Liver (tissue), 7 donors: ENCODE measurements at regions not wholly inside any gene's neighbourhood (a gene's known extent, or its start where the extent isn't known, plus 50 kb on each side); places are given as distances from the start of the nearest gene placed in this dataset.

Source experiments
- DNase-seq: peaks from one replicate; pipeline ENCODE4 v3.0.0-alpha.2; 2017; ENCODE audit warnings: low spot score
- H3K27ac ChIP-seq, 2 donors: one replicate each; pipeline ENCODE4 v1.7.0; 2013; ENCODE audit warnings: inconsistent platforms in 2 of 2, low read length in 2 of 2, control low read depth in 1 of 2, low read depth in 1 of 2, mild to moderate bottlenecking in 1 of 2
- H3K27me3 ChIP-seq, 4 donors: one replicate each; pipeline versions ENCODE4 v1.6.1 to v1.7.0; 2013; ENCODE audit warnings: low read length in 3 of 4, inconsistent platforms in 1 of 4, mild to moderate bottlenecking in 1 of 4, moderate library complexity in 1 of 4; ENCODE audit not compliant: control insufficient read depth in 4 of 4, insufficient read depth in 4 of 4
- H3K36me3 ChIP-seq, 4 donors: one replicate each; pipeline versions ENCODE4 v1.6.1 to v1.7.0; 2013; ENCODE audit warnings: low read length in 3 of 4, mild to moderate bottlenecking in 3 of 4, low read depth in 1 of 4, moderate library complexity in 1 of 4; ENCODE audit not compliant: control insufficient read depth in 4 of 4, insufficient read depth in 3 of 4
- H3K4me1 ChIP-seq, 4 donors: one replicate each; pipeline versions ENCODE4 v1.6.1 to v1.7.0; 2013; ENCODE audit warnings: low read length in 3 of 4, mild to moderate bottlenecking in 3 of 4, moderate library complexity in 1 of 4; ENCODE audit not compliant: control insufficient read depth in 4 of 4, insufficient read depth in 4 of 4
- H3K4me3 ChIP-seq, 3 donors: one replicate each; pipeline versions ENCODE4 v1.6.1 to v1.7.0; 2013; ENCODE audit warnings: low read length in 3 of 3, control low read depth in 1 of 3, low read depth in 1 of 3, mild to moderate bottlenecking in 1 of 3
- H3K9ac ChIP-seq, 2 donors: one replicate each; pipeline ENCODE4 v1.7.0; 2013; ENCODE audit warnings: low read length in 2 of 2, mild to moderate bottlenecking in 2 of 2, moderate library complexity in 2 of 2, control low read depth in 1 of 2, low read depth in 1 of 2
- H3K9me3 ChIP-seq, 4 donors: one replicate each; pipeline versions ENCODE4 v1.6.1 to v1.7.0; 2013; ENCODE audit warnings: low read length in 3 of 4; ENCODE audit not compliant: control insufficient read depth in 4 of 4
- ATF3 ChIP-seq: IDR thresholded peaks from 2 replicates; pipeline ENCODE4 v1.6.1; 2016; ENCODE audit warnings: antibody characterized with exemption
- EGR1 ChIP-seq, 2 donors: IDR thresholded peaks; 2 replicates each; pipeline ENCODE4 v1.6.1; 2016 to 2018; ENCODE audit warnings: antibody characterized with exemption in 2 of 2, low read depth in 2 of 2
- FOXA1 ChIP-seq: IDR thresholded peaks from 2 replicates; pipeline ENCODE4 v1.6.1; 2016; ENCODE audit warnings: antibody characterized with exemption
- FOXA2 ChIP-seq: IDR thresholded peaks from 2 replicates; pipeline ENCODE4 v1.6.1; 2016; ENCODE audit warnings: antibody characterized with exemption
- GABPA ChIP-seq, 2 donors: IDR thresholded peaks in 1 of 2; conservative IDR thresholded peaks in 1 of 2; 2 replicates each; pipeline ENCODE4 v1.6.1; 2016; ENCODE audit warnings: antibody characterized with exemption in 2 of 2, mild to moderate bottlenecking in 1 of 2, moderate library complexity in 1 of 2
- HNF4A ChIP-seq, 2 donors: conservative IDR thresholded peaks; 2 replicates each; pipeline ENCODE4 v1.6.1; 2016; ENCODE audit warnings: antibody characterized with exemption in 2 of 2, mild to moderate bottlenecking in 2 of 2
- JUND ChIP-seq, 2 donors: IDR thresholded peaks; 2 replicates each; pipeline ENCODE4 v1.6.1; 2016; ENCODE audit warnings: antibody characterized with exemption in 2 of 2
- NR2F2 ChIP-seq: IDR thresholded peaks from 2 replicates; pipeline ENCODE4 v1.6.1; 2016; ENCODE audit warnings: antibody characterized with exemption
- RAD21 ChIP-seq, 2 donors: IDR thresholded peaks; 2 replicates each; pipeline ENCODE4 v1.6.1; 2016; ENCODE audit warnings: antibody characterized with exemption in 2 of 2, mild to moderate bottlenecking in 2 of 2
- REST ChIP-seq: IDR thresholded peaks from 2 replicates; pipeline ENCODE4 v1.6.1; 2016; ENCODE audit warnings: antibody characterized with exemption, mild to moderate bottlenecking
- RXRA ChIP-seq, 2 donors: IDR thresholded peaks; 2 replicates each; pipeline ENCODE4 v1.6.1; 2017 to 2018; ENCODE audit warnings: antibody characterized with exemption in 2 of 2, mild to moderate bottlenecking in 1 of 2
- SP1 ChIP-seq: IDR thresholded peaks from 2 replicates; pipeline ENCODE4 v1.6.1; 2018; ENCODE audit warnings: antibody characterized with exemption, mild to moderate bottlenecking
- TAF1 ChIP-seq: conservative IDR thresholded peaks from 2 replicates; pipeline ENCODE4 v1.6.1; 2016; ENCODE audit warnings: antibody characterized with exemption, mild to moderate bottlenecking
- YY1 ChIP-seq: IDR thresholded peaks from 2 replicates; pipeline ENCODE4 v1.6.1; 2016; ENCODE audit warnings: antibody characterized with exemption, mild to moderate bottlenecking
- ZBTB33 ChIP-seq: IDR thresholded peaks from 2 replicates; pipeline ENCODE4 v1.6.1; 2016; ENCODE audit warnings: antibody characterized with exemption
- WGBS: extraction: QIAGEN DNeasy Blood & Tissue Kit; methylation state at CpG from one replicate; pipeline ENCODE4 v1.1.7; 2013; 5-methylcytosine and 5-hydroxymethylcytosine counted together
- donor health status: healthy.
- donor health status: healthy.
- donor health status: healthy.
- donor health status: healthy.

- H3K36me3 ChIP-seq = no peaks in the 10 kb centered on the region
- H3K9me3 ChIP-seq = no peaks in the 10 kb centered on the region
- no peak overlapping the region for H3K27ac ChIP-seq
- no peak overlapping the region for H3K4me3 ChIP-seq
- no peaks in the 10 kb centered on the region for H3K4me1 ChIP-seq
- no peaks in the 10 kb centered on the region for H3K27me3 ChIP-seq
- no peak overlapping the region for H3K9ac ChIP-seq
- 63% methylated on average over 7 of the region's 7 CpGs for WGBS
- TF ChIP-seq ZBTB33 (no peak), REST (no peak), JUND (IDR thresholded peaks at IDR 0.05) (no peak), FOXA1 (no peak), YY1 (no peak), SP1 (no peak), NR2F2 (no peak), TAF1 (no peak), EGR1 (IDR thresholded peaks at IDR 0.05; ENCODE audit: low read depth in 2 of 2) (no peak), HNF4A (conservative IDR thresholded peaks at IDR 0.05) (no peak), RXRA (IDR thresholded peaks at IDR 0.05) (no peak), ATF3 (no peak), GABPA (IDR thresholded peaks at IDR 0.05 in 1 of 2, conservative IDR thresholded peaks at IDR 0.05 in 1 of 2) (no peak), FOXA2 (no peak)
- no peak for DNase-seq
Measured at GRCh38 chr10:44650691-44651661, 260.2 kb upstream of the TMEM72 start.

GRCh38 chr10:44651834-44652233 lies 259.3 kb upstream of the TMEM72 start:
- H3K4me3 ChIP-seq = no peak overlapping the region
- no peaks in the 10 kb centered on the region for H3K36me3 ChIP-seq
- no peak for DNase-seq
- H3K9me3 ChIP-seq = no peaks in the 10 kb centered on the region
- no peak overlapping the region for H3K27ac ChIP-seq
- WGBS = 87% methylated on average over 4 of the region's 4 CpGs
- H3K4me1 ChIP-seq = no peaks in the 10 kb centered on the region
- TF ChIP-seq RAD21 (IDR thresholded peaks at IDR 0.05) (no peak), ATF3 (no peak), JUND (IDR thresholded peaks at IDR 0.05) (no peak), SP1 (no peak), REST (no peak), EGR1 (IDR thresholded peaks at IDR 0.05; ENCODE audit: low read depth in 2 of 2) (no peak)
- H3K27me3 ChIP-seq = no peaks in the 10 kb centered on the region
- no peak overlapping the region for H3K9ac ChIP-seq
